RWPE1 (cell line): ENCODE measurements at regions not wholly inside any gene's neighbourhood (a gene's known extent, or its start where the extent isn't known, plus 50 kb on each side); places are given as distances from the start of the nearest gene placed in this dataset.
A peak's percentile ranks its signal among the peaks of the same experiment; 100 is the strongest.

ENCODE experiments used
- CTCF ChIA-PET: fragments of 350-600 bp; sonication (Branson Sonifier 250); formaldehyde crosslinking; extraction: SDS; loops from one replicate; lab custom pipeline; 2021; lab: Yijun Ruan, JAX
- POLR2A ChIA-PET: fragments of 400-600 bp; formaldehyde crosslinking; extraction: SDS; loops from one replicate; lab custom pipeline; 2020; ENCODE audit warnings: antibody characterized with exemption; ENCODE audit not compliant: low non-redundant PET; lab: Yijun Ruan, JAX
- DNase-seq: peaks from one replicate; pipeline ENCODE4 v3.0.0; 2012; ENCODE audit warnings: low spot score
- H3K27ac ChIP-seq: fragments of 450-650 bp; 2 replicates; pipeline ENCODE4 v1.5.1; 2017
- TF ChIP-seq, protein P1 (sequence below): fragments of 450-650 bp; conservative IDR thresholded peaks from 2 replicates; pipeline ENCODE4 v1.5.1; 2017; ENCODE audit warnings: low read depth, mild to moderate bottlenecking

DNA sequence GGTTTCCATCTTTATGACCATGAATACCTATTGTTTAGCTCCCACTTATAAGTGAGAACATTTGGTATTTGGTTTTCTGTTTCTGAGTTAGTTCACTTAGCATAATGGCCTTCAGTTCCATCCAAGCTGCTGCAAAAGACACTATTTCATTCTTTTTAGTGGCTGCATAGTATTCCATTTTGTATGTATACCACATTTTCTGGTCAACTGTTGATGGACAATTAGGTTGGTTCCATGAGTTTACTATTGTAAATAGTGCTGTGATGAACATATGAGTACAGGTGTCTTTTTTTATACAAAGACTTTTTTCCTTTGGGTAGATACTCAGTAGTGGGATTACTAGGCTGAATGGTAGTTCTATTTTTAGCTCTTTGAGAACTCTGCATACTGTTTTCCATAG lies 87.8 kb upstream of the GOT2 start:
- H3K27ac ChIP-seq = no peak overlapping the region
- TF ChIP-seq, protein P1, sequence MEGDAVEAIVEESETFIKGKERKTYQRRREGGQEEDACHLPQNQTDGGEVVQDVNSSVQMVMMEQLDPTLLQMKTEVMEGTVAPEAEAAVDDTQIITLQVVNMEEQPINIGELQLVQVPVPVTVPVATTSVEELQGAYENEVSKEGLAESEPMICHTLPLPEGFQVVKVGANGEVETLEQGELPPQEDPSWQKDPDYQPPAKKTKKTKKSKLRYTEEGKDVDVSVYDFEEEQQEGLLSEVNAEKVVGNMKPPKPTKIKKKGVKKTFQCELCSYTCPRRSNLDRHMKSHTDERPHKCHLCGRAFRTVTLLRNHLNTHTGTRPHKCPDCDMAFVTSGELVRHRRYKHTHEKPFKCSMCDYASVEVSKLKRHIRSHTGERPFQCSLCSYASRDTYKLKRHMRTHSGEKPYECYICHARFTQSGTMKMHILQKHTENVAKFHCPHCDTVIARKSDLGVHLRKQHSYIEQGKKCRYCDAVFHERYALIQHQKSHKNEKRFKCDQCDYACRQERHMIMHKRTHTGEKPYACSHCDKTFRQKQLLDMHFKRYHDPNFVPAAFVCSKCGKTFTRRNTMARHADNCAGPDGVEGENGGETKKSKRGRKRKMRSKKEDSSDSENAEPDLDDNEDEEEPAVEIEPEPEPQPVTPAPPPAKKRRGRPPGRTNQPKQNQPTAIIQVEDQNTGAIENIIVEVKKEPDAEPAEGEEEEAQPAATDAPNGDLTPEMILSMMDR = no peak
- POLR2A ChIA-PET = no interaction called here
- no peak for DNase-seq
- CTCF ChIA-PET = interaction anchor here (0.7 kb wide), 1 partner anchor 190 kb away, joined by 4 read pairs; no protein-coding TSS in a partner anchor

GRCh38 chr16:58820411-58820810 lies 86.3 kb upstream of the GOT2 start:
- ChIA-PET CTCF (no interaction called here), POLR2A (no interaction called here)
- no peak for DNase-seq
- TF ChIP-seq, protein P1 = no peak
- no peak overlapping the region for H3K27ac ChIP-seq

DNA sequence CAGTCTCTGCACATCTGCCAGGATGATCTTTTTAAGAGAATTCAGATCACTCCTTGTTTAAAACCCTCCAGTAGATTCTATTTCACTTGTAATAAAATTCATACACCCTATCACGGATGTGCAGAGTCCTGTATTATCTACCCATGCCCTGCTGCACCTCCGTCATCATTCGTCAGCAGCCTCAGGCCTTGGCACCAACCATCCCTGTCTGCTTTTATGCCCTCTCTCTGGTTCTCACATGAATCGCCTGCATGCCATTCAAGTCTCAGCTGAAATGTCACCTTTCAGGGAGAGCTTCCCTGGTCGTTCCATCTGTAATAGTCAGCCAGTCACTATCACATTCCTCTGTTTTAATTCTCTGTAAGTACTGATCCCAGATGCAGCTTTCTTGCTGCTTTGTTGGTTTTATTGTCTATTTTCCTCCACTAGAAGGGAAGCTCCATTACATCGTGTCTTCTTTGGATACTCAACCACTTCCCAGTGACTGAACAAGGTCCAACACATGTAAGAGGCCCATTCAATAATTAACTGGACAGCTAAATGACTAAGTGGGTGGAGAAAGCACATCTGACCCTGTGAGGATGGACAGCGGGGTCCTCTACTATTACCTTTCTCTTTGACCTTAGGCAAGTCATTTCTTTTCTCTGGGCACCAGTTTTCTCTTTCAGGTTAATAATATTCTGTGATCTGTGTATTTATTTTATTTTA lies 81.2 kb upstream of the GOT2 start:
- CTCF ChIA-PET = interaction anchor here (0.8 kb wide), 2 partner anchors 599 to 1947 kb away, joined by 3 read pairs; no protein-coding TSS in a partner anchor
- no peak overlapping the region for H3K27ac ChIP-seq
- TF ChIP-seq, protein P1 = no peak
- DNase-seq = peak; percentile 27
- POLR2A ChIA-PET = no interaction called here

- ChIA-PET POLR2A (no interaction called here), CTCF (interaction anchor here (0.5 to 1.0 kb wide), 13 partner anchors 15 to 1948 kb away, joined by 3 to 5 read pairs (median 3); no protein-coding TSS in a partner anchor)
- H3K27ac ChIP-seq = no peak overlapping the region
- TF ChIP-seq, protein P1 = peak; percentile 90
- DNase-seq = peak; percentile 61
These were observed 80.3 kb upstream of the GOT2 start for GRCh38 chr16:58814348-58814801.

GRCh38 chr16:58809213-58809612 lies 75.1 kb upstream of the GOT2 start:
- POLR2A ChIA-PET = no interaction called here
- CTCF ChIA-PET = no interaction called here
- TF ChIP-seq, protein P1 = no peak
- no peak overlapping the region for H3K27ac ChIP-seq
- no peak for DNase-seq

- CTCF ChIA-PET = no interaction called here
- no peak overlapping the region for H3K27ac ChIP-seq
- POLR2A ChIA-PET = no interaction called here
These were observed 73.2 kb upstream of the GOT2 start for GRCh38 chr16:58807276-58807675.

More at GRCh38 chr16:58807276-58807675, 73.2 kb upstream of the GOT2 start:
- TF ChIP-seq, protein P1 = no peak
- DNase-seq = no peak
